HepG2 (cell line): ENCODE measurements at regions not wholly inside any gene's neighbourhood (a gene's known extent, or its start where the extent isn't known, plus 50 kb on each side); places are given as distances from the start of the nearest gene placed in this dataset.

ENCODE experiments used
- CTCF ChIP-seq: sonication (generic); formaldehyde crosslinking; IDR thresholded peaks from 2 replicates; pipeline ENCODE4 v1.5.0; 2020; ENCODE audit warnings: mild to moderate bottlenecking, missing genetic modification reagents, moderate library complexity
- HNF4G ChIP-seq, 2 experiments: sonication (generic) in 1 of 2; formaldehyde crosslinking in 1 of 2; IDR thresholded peaks; 2 replicates each; pipeline versions ENCODE4 v1.4.0 to v1.6.1; 2011 to 2020; ENCODE audit warnings: borderline replicate concordance in 2 of 2, low read depth in 2 of 2, mild to moderate bottlenecking in 2 of 2, low read length in 1 of 2, missing genetic modification reagents in 1 of 2, moderate library complexity in 1 of 2
- MTA3 ChIP-seq: sonication (generic); formaldehyde crosslinking; IDR thresholded peaks from 2 replicates; pipeline ENCODE4 v1.4.0; 2020; ENCODE audit warnings: missing genetic modification reagents
- POLR2AphosphoS5 ChIP-seq: IDR thresholded peaks from 2 replicates; pipeline ENCODE4 v1.6.1; 2012; ENCODE audit warnings: low read depth, low read length
- RAD51 ChIP-seq: fragments of 450-650 bp; IDR thresholded peaks from 2 replicates; pipeline ENCODE4 v1.6.1; 2016; ENCODE audit warnings: borderline replicate concordance
- SNAPC2 ChIP-seq: sonication (generic); formaldehyde crosslinking; IDR thresholded peaks from 2 replicates; pipeline ENCODE4 v1.8.1; 2022; ENCODE audit warnings: mild to moderate bottlenecking, missing genetic modification reagents
- SP5 ChIP-seq: IDR thresholded peaks from 2 replicates; pipeline ENCODE4 v1.6.1; 2016; ENCODE audit warnings: low read depth, borderline replicate concordance
- ZNF564 ChIP-seq: sonication (generic); formaldehyde crosslinking; IDR thresholded peaks from 2 replicates; pipeline ENCODE4 v1.8.1; 2023; ENCODE audit warnings: mild to moderate bottlenecking, missing genetic modification reagents
- ZNF577 ChIP-seq: sonication (generic); formaldehyde crosslinking; IDR thresholded peaks from 2 replicates; pipeline ENCODE4 v1.4.0; 2020; ENCODE audit warnings: mild to moderate bottlenecking, low read depth, missing genetic modification reagents, borderline replicate concordance
- TF ChIP-seq, protein P1 (sequence below): sonication (generic); formaldehyde crosslinking; IDR thresholded peaks from 2 replicates; pipeline ENCODE4 v1.4.0; 2020; ENCODE audit warnings: missing genetic modification reagents, mild to moderate bottlenecking, borderline replicate concordance
- TF ChIP-seq, protein P2 (sequence below): sonication (generic); formaldehyde crosslinking; IDR thresholded peaks from 2 replicates; pipeline ENCODE4 v1.4.0; 2020; ENCODE audit warnings: mild to moderate bottlenecking, missing genetic modification reagents, borderline replicate concordance

DNA sequence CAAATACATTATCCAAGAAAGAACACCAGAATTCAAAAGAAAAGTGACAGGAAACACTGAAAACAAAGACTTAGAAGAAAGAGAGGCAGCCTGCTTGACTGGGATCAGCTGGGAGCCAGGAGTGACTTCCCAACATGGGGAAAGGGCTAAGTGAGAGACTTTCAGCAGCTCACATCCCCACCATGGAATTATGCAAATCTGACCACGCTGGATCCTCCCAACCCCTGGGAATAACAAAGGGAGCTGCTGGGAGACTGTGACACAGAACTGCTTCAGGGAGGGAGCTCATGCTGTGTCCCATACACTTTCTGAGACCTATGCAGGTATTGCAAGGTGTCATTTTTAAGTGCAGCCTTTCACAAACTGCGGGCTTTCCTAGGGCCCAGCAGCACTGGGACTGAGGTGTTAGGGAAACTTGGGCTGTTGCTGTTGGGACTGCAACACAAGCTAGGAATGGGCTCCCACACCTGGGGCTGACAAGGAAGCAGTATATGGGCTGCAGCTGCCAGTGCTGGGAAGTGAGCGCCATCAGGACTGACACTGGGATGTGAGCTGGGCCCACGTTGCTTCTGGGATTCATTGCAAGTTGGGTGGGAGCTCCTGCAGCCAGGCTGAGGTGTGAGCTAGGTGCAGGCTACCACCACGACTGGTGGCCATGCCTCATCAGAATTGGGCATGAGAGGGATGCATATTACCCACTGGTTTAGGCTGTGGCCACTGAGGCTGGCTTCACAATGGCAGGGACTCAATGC, 139.1 kb downstream of the KDR start (continued):
- no peak for TF ChIP-seq HNF4G (IDR thresholded peaks at IDR 0.05; ENCODE audit: borderline replicate concordance, low read depth, low read length)
- TF ChIP-seq HNF4G (CRISPR knock-in tag; IDR thresholded peaks at IDR 0.05; ENCODE audit: borderline replicate concordance, low read depth) = no peak
- no peak for TF ChIP-seq ZNF577
- TF ChIP-seq, protein P1, sequence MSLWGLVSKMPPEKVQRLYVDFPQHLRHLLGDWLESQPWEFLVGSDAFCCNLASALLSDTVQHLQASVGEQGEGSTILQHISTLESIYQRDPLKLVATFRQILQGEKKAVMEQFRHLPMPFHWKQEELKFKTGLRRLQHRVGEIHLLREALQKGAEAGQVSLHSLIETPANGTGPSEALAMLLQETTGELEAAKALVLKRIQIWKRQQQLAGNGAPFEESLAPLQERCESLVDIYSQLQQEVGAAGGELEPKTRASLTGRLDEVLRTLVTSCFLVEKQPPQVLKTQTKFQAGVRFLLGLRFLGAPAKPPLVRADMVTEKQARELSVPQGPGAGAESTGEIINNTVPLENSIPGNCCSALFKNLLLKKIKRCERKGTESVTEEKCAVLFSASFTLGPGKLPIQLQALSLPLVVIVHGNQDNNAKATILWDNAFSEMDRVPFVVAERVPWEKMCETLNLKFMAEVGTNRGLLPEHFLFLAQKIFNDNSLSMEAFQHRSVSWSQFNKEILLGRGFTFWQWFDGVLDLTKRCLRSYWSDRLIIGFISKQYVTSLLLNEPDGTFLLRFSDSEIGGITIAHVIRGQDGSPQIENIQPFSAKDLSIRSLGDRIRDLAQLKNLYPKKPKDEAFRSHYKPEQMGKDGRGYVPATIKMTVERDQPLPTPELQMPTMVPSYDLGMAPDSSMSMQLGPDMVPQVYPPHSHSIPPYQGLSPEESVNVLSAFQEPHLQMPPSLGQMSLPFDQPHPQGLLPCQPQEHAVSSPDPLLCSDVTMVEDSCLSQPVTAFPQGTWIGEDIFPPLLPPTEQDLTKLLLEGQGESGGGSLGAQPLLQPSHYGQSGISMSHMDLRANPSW (CRISPR knock-in tag) = no peak
- TF ChIP-seq ZNF564 (CRISPR knock-in tag) = no peak
- no peak for TF ChIP-seq RAD51
- TF ChIP-seq SNAPC2 (CRISPR knock-in tag) = no peak
- no peak for TF ChIP-seq POLR2AphosphoS5
- TF ChIP-seq MTA3 (CRISPR knock-in tag) = no peak
- TF ChIP-seq CTCF = no peak
- TF ChIP-seq, protein P2, sequence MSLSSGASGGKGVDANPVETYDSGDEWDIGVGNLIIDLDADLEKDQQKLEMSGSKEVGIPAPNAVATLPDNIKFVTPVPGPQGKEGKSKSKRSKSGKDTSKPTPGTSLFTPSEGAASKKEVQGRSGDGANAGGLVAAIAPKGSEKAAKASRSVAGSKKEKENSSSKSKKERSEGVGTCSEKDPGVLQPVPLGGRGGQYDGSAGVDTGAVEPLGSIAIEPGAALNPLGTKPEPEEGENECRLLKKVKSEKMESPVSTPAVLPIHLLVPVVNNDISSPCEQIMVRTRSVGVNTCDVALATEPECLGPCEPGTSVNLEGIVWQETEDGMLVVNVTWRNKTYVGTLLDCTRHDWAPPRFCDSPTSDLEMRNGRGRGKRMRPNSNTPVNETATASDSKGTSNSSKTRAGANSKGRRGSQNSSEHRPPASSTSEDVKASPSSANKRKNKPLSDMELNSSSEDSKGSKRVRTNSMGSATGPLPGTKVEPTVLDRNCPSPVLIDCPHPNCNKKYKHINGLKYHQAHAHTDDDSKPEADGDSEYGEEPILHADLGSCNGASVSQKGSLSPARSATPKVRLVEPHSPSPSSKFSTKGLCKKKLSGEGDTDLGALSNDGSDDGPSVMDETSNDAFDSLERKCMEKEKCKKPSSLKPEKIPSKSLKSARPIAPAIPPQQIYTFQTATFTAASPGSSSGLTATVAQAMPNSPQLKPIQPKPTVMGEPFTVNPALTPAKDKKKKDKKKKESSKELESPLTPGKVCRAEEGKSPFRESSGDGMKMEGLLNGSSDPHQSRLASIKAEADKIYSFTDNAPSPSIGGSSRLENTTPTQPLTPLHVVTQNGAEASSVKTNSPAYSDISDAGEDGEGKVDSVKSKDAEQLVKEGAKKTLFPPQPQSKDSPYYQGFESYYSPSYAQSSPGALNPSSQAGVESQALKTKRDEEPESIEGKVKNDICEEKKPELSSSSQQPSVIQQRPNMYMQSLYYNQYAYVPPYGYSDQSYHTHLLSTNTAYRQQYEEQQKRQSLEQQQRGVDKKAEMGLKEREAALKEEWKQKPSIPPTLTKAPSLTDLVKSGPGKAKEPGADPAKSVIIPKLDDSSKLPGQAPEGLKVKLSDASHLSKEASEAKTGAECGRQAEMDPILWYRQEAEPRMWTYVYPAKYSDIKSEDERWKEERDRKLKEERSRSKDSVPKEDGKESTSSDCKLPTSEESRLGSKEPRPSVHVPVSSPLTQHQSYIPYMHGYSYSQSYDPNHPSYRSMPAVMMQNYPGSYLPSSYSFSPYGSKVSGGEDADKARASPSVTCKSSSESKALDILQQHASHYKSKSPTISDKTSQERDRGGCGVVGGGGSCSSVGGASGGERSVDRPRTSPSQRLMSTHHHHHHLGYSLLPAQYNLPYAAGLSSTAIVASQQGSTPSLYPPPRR (CRISPR knock-in tag) = no peak
- TF ChIP-seq SP5 (CRISPR knock-in tag) = no peak
